Lower leg skin (tissue), 3 donors: ENCODE measurements at regions not wholly inside any gene's neighbourhood (a gene's known extent, or its start where the extent isn't known, plus 50 kb on each side); places are given as distances from the start of the nearest gene placed in this dataset.

Experiments
- CTCF ChIP-seq, 3 donors: fragments of 450-650 bp; IDR thresholded peaks; one replicate each; pipeline ENCODE4 v1.5.1; 2016; ENCODE audit warnings: antibody characterized with exemption in 3 of 3, mild to moderate bottlenecking in 3 of 3, moderate library complexity in 2 of 3
- POLR2A ChIP-seq, 2 donors: fragments of 450-650 bp; IDR thresholded peaks; one replicate each; pipeline ENCODE4 v1.6.1; 2016 to 2017; ENCODE audit warnings: antibody characterized with exemption in 2 of 2, mild to moderate bottlenecking in 1 of 2, moderate library complexity in 1 of 2

DNA sequence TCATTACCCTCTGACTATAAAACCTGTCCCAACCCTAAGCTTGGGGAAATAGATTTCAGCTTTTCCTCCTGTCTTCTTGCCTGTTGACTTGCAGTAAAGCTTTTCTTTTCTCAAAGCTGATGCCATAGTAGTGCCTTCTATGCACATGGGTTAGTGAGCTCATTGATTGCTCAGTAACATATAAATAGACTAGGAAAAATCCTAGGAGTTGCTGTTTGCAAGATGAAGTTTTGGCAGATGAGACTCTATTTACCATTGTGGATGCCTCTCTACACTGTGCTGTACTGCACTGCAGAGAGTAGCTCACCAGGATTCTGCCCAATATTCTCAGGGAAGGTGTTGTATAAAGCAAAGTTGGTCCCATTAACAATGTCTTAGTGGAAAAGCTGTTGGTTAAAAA lies 262.7 kb upstream of the CD180 start:
- no peak for TF ChIP-seq CTCF (IDR thresholded peaks at IDR 0.05)
- no peak for TF ChIP-seq POLR2A (IDR thresholded peaks at IDR 0.05)
